Left lung (tissue), 4 donors: ENCODE measurements at regions not wholly inside any gene's neighbourhood (a gene's known extent, or its start where the extent isn't known, plus 50 kb on each side); places are given as distances from the start of the nearest gene placed in this dataset.

Source experiments
- ATAC-seq: fragments of 200-7000 bp; cut with Tn5 transposase; one replicate; pipeline ENCODE4 v1.9.1; 2020; ENCODE audit warnings: moderate library complexity
- DNase-seq, 4 donors: peaks; one replicate each; pipeline ENCODE4 v3.0.0-alpha.2; 2013 to 2020
- H3K27ac ChIP-seq, 2 donors: fragments of 200-600 bp; sonication (generic) in 1 of 2; one replicate each; pipeline versions ENCODE4 v1.5.0 to v1.8.0; 2020 to 2021
- H3K27me3 ChIP-seq, 2 donors: fragments of 200-600 bp; sonication (generic) in 1 of 2; one replicate each; pipeline versions ENCODE4 v1.5.0 to v1.8.0; 2020 to 2021
- H3K36me3 ChIP-seq, 2 donors: fragments of 200-600 bp; sonication (generic) in 1 of 2; one replicate each; pipeline versions ENCODE4 v1.5.0 to v1.8.0; 2020 to 2021
- H3K4me1 ChIP-seq, 2 donors: fragments of 200-600 bp; one replicate each; pipeline ENCODE4 v1.8.0; 2021
- H3K4me3 ChIP-seq, 2 donors: fragments of 200-600 bp; sonication (generic) in 1 of 2; one replicate each; pipeline versions ENCODE4 v1.5.0 to v1.8.0; 2020 to 2021; ENCODE audit warnings: mild to moderate bottlenecking in 1 of 2
- H3K9me3 ChIP-seq, 2 donors: fragments of 200-600 bp; sonication (generic) in 1 of 2; one replicate each; pipeline versions ENCODE4 v1.5.0 to v1.8.0; 2020 to 2021
- CTCF ChIP-seq, 2 donors: fragments of 200-600 bp; sonication (generic) in 1 of 2; IDR thresholded peaks; one replicate each; pipeline versions ENCODE4 v1.5.0 to v1.8.0; 2021; ENCODE audit warnings: antibody characterized with exemption in 2 of 2
- intact Hi-C, 2 donors: fragments of 100-400 bp; cut with DNase I; formaldehyde crosslinking; loops; one replicate each; pipeline versions ENCODE4 v1.11.2 to v1.14.2; 2022
- donor health status: DM: no; HTN: yes; CAD: no.
- donor health status: DM: no; HTN: no; CAD: no.

GRCh38 chr6:168198302-168199180 lies 119.5 kb upstream of the FRMD1 start:
- intact Hi-C loops, result no loop called here

GRCh38 chr6:168197636-168198301 lies 118.8 kb upstream of the FRMD1 start:
- no peaks in the 10 kb centered on the region for H3K9me3 ChIP-seq
- no peak overlapping the region for H3K27ac ChIP-seq
- no peak for DNase-seq
- H3K4me1 ChIP-seq, result no peaks in the 10 kb centered on the region
- no peak for TF ChIP-seq CTCF (IDR thresholded peaks at IDR 0.05)
- no peak overlapping the region for H3K4me3 ChIP-seq
- no peak for ATAC-seq
- H3K27me3 ChIP-seq, result peaks cover 0 to 17% of the 10 kb centered on the region in 2 donors
- intact Hi-C loops, result no loop called here
- no peaks in the 10 kb centered on the region for H3K36me3 ChIP-seq

More at GRCh38 chr6:168198302-168199180, 119.5 kb upstream of the FRMD1 start:
- no peak for TF ChIP-seq CTCF (IDR thresholded peaks at IDR 0.05)
- no peaks in the 10 kb centered on the region for H3K36me3 ChIP-seq
- H3K27ac ChIP-seq, result no peak overlapping the region
- peak in 1 of 4 donors; percentile 66 for DNase-seq
- no peaks in the 10 kb centered on the region for H3K9me3 ChIP-seq
- H3K4me3 ChIP-seq, result no peak overlapping the region
- ATAC-seq, result no peak
- H3K4me1 ChIP-seq, result no peaks in the 10 kb centered on the region
- peaks cover 0 to 9% of the 10 kb centered on the region in 2 donors for H3K27me3 ChIP-seq

GRCh38 chr6:168196881-168197635 lies 118.0 kb upstream of the FRMD1 start:
- no peak for ATAC-seq

GRCh38 chr6:168196385-168196860 lies 117.4 kb upstream of the FRMD1 start:
- no peaks in the 10 kb centered on the region for H3K9me3 ChIP-seq
- H3K4me1 ChIP-seq, result no peaks in the 10 kb centered on the region
- TF ChIP-seq CTCF (IDR thresholded peaks at IDR 0.05), result no peak
- H3K27me3 ChIP-seq, result peaks cover 0 to 20% of the 10 kb centered on the region in 2 donors
- H3K4me3 ChIP-seq, result no peak overlapping the region
- intact Hi-C loops, result no loop called here
- H3K36me3 ChIP-seq, result no peaks in the 10 kb centered on the region
- peak; percentile 89 for ATAC-seq
- H3K27ac ChIP-seq, result no peak overlapping the region
- DNase-seq, result peak in 3 of 4 donors; percentile 24 to 62 (median 57)

More at GRCh38 chr6:168196881-168197635, 118.0 kb upstream of the FRMD1 start:
- Histone ChIP-seq H3K27me3 (peaks cover 0 to 20% of the 10 kb centered on the region in 2 donors), H3K27ac (no peak overlapping the region), H3K4me3 (no peak overlapping the region), H3K36me3 (no peaks in the 10 kb centered on the region), H3K4me1 (no peaks in the 10 kb centered on the region), H3K9me3 (no peaks in the 10 kb centered on the region)
- intact Hi-C loops, result no loop called here
- no peak for TF ChIP-seq CTCF (IDR thresholded peaks at IDR 0.05)
- peak in 1 of 4 donors; percentile 34 for DNase-seq
